Suprapubic skin (tissue), 4 donors: ENCODE measurements at regions not wholly inside any gene's neighbourhood (a gene's known extent, or its start where the extent isn't known, plus 50 kb on each side); places are given as distances from the start of the nearest gene placed in this dataset.

Source experiments
- DNase-seq, 2 donors: peaks; one replicate each; pipeline ENCODE4 v3.0.0-alpha.2; 2019; ENCODE audit warnings: low spot score in 2 of 2
- H3K27ac ChIP-seq: fragments of 200-600 bp; sonication (generic); one replicate; pipeline ENCODE4 v1.5.1; 2019
- H3K27me3 ChIP-seq: fragments of 200-600 bp; sonication (generic); one replicate; pipeline ENCODE4 v1.5.1; 2019
- H3K36me3 ChIP-seq: fragments of 200-600 bp; sonication (generic); one replicate; pipeline ENCODE4 v1.5.1; 2019
- H3K4me1 ChIP-seq: fragments of 200-600 bp; sonication (generic); one replicate; pipeline ENCODE4 v1.5.1; 2019
- H3K4me3 ChIP-seq: fragments of 200-600 bp; sonication (generic); one replicate; pipeline ENCODE4 v1.5.1; 2019; ENCODE audit warnings: mild to moderate bottlenecking
- H3K9me3 ChIP-seq: fragments of 200-600 bp; sonication (generic); one replicate; pipeline ENCODE4 v1.5.1; 2019
- EP300 ChIP-seq: sonication (generic); formaldehyde crosslinking; IDR thresholded peaks from one replicate; pipeline ENCODE4 v1.6.1; 2017; ENCODE audit warnings: antibody characterized with exemption
- POLR2A ChIP-seq, 2 donors: fragments of 450-650 bp; IDR thresholded peaks; one replicate each; pipeline ENCODE4 v1.6.1; 2017; ENCODE audit warnings: antibody characterized with exemption in 2 of 2, mild to moderate bottlenecking in 2 of 2, moderate library complexity in 2 of 2
- POLR2AphosphoS5 ChIP-seq, 3 donors: sonication (generic); formaldehyde crosslinking; IDR thresholded peaks; one replicate each; pipeline ENCODE4 v1.6.1; 2017; ENCODE audit warnings: antibody characterized with exemption in 3 of 3
- WGBS: methylation state at CpG from one replicate; pipeline ENCODE4 v1.1.5; 2018; 5-methylcytosine and 5-hydroxymethylcytosine counted together
- TF ChIP-seq, protein P1 (sequence below), 2 donors: fragments of 200-600 bp in 1 of 2; fragments of 450-650 bp in 1 of 2; sonication (generic) in 1 of 2; IDR thresholded peaks; one replicate each; pipeline ENCODE4 v1.5.1; 2016 to 2019; ENCODE audit warnings: antibody characterized with exemption in 2 of 2, mild to moderate bottlenecking in 1 of 2, moderate library complexity in 1 of 2

GRCh38 chr2:56768973-56769372 lies 585.2 kb downstream of the CCDC85A start:
- no peaks in the 10 kb centered on the region for H3K9me3 ChIP-seq
- DNase-seq: no peak
- H3K27ac ChIP-seq: no peak overlapping the region
- H3K4me3 ChIP-seq: no peak overlapping the region
- no peaks in the 10 kb centered on the region for H3K27me3 ChIP-seq
- no peaks in the 10 kb centered on the region for H3K36me3 ChIP-seq
- no peaks in the 10 kb centered on the region for H3K4me1 ChIP-seq
- no peak for TF ChIP-seq EP300
- no peak for TF ChIP-seq POLR2A (IDR thresholded peaks at IDR 0.05)
- TF ChIP-seq POLR2AphosphoS5 (IDR thresholded peaks at IDR 0.05): no peak

DNA sequence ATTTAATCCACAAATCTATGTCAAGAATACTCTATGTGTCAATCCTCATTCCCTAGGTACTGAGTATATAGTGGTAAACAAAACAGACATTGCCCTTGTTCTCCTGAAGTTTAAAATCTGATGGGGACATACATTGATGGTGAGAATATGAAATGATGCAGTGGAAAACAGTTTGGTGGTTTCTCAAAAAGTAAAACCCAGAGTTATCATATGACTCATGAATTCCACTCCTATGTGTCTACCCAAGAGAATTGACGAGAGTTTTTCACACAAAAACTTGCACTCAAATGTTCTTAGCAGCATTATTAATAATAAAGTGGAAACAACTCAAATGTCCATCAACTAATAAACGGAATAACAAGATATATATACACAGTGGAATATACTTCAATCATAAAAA lies 586.7 kb downstream of the CCDC85A start:
- Histone ChIP-seq H3K4me3 (no peak overlapping the region), H3K27me3 (no peaks in the 10 kb centered on the region), H3K9me3 (no peaks in the 10 kb centered on the region), H3K4me1 (no peaks in the 10 kb centered on the region), H3K36me3 (no peaks in the 10 kb centered on the region), H3K27ac (no peak overlapping the region)
- TF ChIP-seq EP300 (no peak), POLR2A (IDR thresholded peaks at IDR 0.05) (no peak), POLR2AphosphoS5 (IDR thresholded peaks at IDR 0.05) (no peak)
- TF ChIP-seq, protein P1, sequence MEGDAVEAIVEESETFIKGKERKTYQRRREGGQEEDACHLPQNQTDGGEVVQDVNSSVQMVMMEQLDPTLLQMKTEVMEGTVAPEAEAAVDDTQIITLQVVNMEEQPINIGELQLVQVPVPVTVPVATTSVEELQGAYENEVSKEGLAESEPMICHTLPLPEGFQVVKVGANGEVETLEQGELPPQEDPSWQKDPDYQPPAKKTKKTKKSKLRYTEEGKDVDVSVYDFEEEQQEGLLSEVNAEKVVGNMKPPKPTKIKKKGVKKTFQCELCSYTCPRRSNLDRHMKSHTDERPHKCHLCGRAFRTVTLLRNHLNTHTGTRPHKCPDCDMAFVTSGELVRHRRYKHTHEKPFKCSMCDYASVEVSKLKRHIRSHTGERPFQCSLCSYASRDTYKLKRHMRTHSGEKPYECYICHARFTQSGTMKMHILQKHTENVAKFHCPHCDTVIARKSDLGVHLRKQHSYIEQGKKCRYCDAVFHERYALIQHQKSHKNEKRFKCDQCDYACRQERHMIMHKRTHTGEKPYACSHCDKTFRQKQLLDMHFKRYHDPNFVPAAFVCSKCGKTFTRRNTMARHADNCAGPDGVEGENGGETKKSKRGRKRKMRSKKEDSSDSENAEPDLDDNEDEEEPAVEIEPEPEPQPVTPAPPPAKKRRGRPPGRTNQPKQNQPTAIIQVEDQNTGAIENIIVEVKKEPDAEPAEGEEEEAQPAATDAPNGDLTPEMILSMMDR (IDR thresholded peaks at IDR 0.05): no peak
- WGBS: 69% methylated on average over 2 of the region's 2 CpGs
- no peak for DNase-seq

- Histone ChIP-seq H3K4me1 (no peaks in the 10 kb centered on the region), H3K36me3 (no peaks in the 10 kb centered on the region), H3K4me3 (no peak overlapping the region), H3K9me3 (no peaks in the 10 kb centered on the region), H3K27ac (no peak overlapping the region), H3K27me3 (no peaks in the 10 kb centered on the region)
- TF ChIP-seq, protein P1 (IDR thresholded peaks at IDR 0.05): no peak
- no peak for TF ChIP-seq POLR2AphosphoS5 (IDR thresholded peaks at IDR 0.05)
- no peak for TF ChIP-seq POLR2A (IDR thresholded peaks at IDR 0.05)
- no peak for TF ChIP-seq EP300
- no peak for DNase-seq
- WGBS: 29% methylated on average over 3 of the region's 3 CpGs
Measured at GRCh38 chr2:56784046-56784445, 600.3 kb downstream of the CCDC85A start.

DNA sequence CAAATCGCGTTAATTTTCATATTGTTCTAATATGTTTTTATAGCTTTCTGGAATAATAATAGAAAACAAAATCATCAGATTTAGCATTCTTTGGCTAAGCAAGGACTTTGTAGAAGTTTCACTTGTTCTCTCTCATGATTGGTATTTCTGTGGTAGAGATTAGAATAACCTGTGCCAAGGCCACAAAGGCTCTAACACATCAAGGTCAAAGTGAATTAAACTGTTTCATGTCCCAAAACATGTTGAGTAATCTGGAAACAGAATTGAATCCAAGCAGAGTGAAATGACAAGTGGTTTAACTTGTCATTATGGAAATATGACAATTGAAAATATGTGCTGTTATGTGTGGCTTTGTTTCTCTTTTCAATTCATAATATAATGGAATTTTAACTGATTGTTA lies 617.4 kb downstream of the CCDC85A start:
- no peaks in the 10 kb centered on the region for H3K9me3 ChIP-seq
- WGBS: 85% methylated on average over 2 of the region's 2 CpGs
- H3K4me3 ChIP-seq: no peak overlapping the region
- TF ChIP-seq POLR2AphosphoS5 (IDR thresholded peaks at IDR 0.05): no peak
- TF ChIP-seq EP300: no peak
- TF ChIP-seq POLR2A (IDR thresholded peaks at IDR 0.05): no peak
- TF ChIP-seq, protein P1 (IDR thresholded peaks at IDR 0.05): no peak
- no peaks in the 10 kb centered on the region for H3K27me3 ChIP-seq
- DNase-seq: no peak
- H3K36me3 ChIP-seq: no peaks in the 10 kb centered on the region
- no peaks in the 10 kb centered on the region for H3K4me1 ChIP-seq
- H3K27ac ChIP-seq: no peak overlapping the region

- WGBS: 44% methylated on average over 3 of the region's 3 CpGs
- H3K27ac ChIP-seq: no peak overlapping the region
Measured at GRCh38 chr2:56801770-56802169, 618.0 kb downstream of the CCDC85A start.

More at GRCh38 chr2:56801770-56802169, 618.0 kb downstream of the CCDC85A start:
- no peak for TF ChIP-seq POLR2AphosphoS5 (IDR thresholded peaks at IDR 0.05)
- no peak for TF ChIP-seq POLR2A (IDR thresholded peaks at IDR 0.05)
- TF ChIP-seq EP300: no peak
- TF ChIP-seq, protein P1 (IDR thresholded peaks at IDR 0.05): no peak
- Histone ChIP-seq H3K27me3 (no peaks in the 10 kb centered on the region), H3K36me3 (no peaks in the 10 kb centered on the region), H3K9me3 (no peaks in the 10 kb centered on the region), H3K4me3 (no peak overlapping the region), H3K4me1 (no peaks in the 10 kb centered on the region)
- DNase-seq: no peak
